ENCODE measurements at regions not wholly inside any gene's neighbourhood (a gene's known extent, or its start where the extent isn't known, plus 50 kb on each side); places are given as distances from the start of the nearest gene placed in this dataset.

DNA sequence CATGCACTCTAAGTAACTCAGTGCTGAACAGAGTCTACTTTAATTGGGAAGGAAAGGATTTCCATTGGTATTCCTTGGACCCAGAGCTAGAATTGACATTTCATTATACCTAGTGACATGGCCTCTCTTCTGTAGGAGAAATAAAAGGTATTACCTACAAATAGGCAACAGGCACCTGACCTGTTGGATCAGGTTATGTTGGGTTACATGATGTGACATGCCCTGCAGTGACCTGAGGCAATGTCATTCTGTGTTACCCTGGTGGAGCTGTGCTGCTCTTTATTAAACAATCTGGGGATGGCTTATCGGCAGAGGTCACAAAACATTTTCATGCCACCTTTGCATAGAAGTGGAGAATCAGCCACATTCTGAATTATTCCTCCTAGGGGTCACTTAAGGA is 427.7 kb downstream of the MDFIC start:
- no peaks in the 10 kb centered on the region for H3K9me3 ChIP-seq
- no peak overlapping the region for H3K4me3 ChIP-seq
- no peak overlapping the region for H3K27ac ChIP-seq
- H3K4me1 ChIP-seq (ENCODE audit: control insufficient read depth in 1 of 2, low read depth in 2 of 2): peaks cover 9 to 19% of the 10 kb centered on the region in 2 donors
- H3K36me3 ChIP-seq: no peaks in the 10 kb centered on the region
- H3K27me3 ChIP-seq (replicated peaks; ENCODE audit: insufficient read depth): no peaks in the 10 kb centered on the region
- TF ChIP-seq, protein P1, sequence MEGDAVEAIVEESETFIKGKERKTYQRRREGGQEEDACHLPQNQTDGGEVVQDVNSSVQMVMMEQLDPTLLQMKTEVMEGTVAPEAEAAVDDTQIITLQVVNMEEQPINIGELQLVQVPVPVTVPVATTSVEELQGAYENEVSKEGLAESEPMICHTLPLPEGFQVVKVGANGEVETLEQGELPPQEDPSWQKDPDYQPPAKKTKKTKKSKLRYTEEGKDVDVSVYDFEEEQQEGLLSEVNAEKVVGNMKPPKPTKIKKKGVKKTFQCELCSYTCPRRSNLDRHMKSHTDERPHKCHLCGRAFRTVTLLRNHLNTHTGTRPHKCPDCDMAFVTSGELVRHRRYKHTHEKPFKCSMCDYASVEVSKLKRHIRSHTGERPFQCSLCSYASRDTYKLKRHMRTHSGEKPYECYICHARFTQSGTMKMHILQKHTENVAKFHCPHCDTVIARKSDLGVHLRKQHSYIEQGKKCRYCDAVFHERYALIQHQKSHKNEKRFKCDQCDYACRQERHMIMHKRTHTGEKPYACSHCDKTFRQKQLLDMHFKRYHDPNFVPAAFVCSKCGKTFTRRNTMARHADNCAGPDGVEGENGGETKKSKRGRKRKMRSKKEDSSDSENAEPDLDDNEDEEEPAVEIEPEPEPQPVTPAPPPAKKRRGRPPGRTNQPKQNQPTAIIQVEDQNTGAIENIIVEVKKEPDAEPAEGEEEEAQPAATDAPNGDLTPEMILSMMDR (IDR thresholded peaks at IDR 0.05): no peak
- DNase-seq (ENCODE audit: low spot score) (no peak), ATAC-seq (ENCODE audit: insufficient number of reproducible peaks, low FRiP score, low read depth) (no peak)

- TF ChIP-seq, protein P1 (IDR thresholded peaks at IDR 0.05): no peak
- ATAC-seq (ENCODE audit: insufficient number of reproducible peaks, low FRiP score, low read depth) (no peak), DNase-seq (ENCODE audit: low spot score) (no peak)
- Histone ChIP-seq H3K4me1 (ENCODE audit: control insufficient read depth in 1 of 2, low read depth in 2 of 2) (peaks cover 9 to 19% of the 10 kb centered on the region in 2 donors), H3K36me3 (no peaks in the 10 kb centered on the region), H3K9me3 (no peaks in the 10 kb centered on the region), H3K27ac (no peak overlapping the region), H3K4me3 (no peak overlapping the region), H3K27me3 (replicated peaks; ENCODE audit: insufficient read depth) (no peaks in the 10 kb centered on the region)
These were observed 424.8 kb downstream of the MDFIC start for GRCh38 chr7:115346685-115347084.

GRCh38 chr7:115340828-115341227 is 418.9 kb downstream of the MDFIC start:
- TF ChIP-seq, protein P1 (IDR thresholded peaks at IDR 0.05): peak; percentile 29
- H3K4me3 ChIP-seq: no peak overlapping the region
- no peak overlapping the region for H3K27ac ChIP-seq
- no peaks in the 10 kb centered on the region for H3K27me3 ChIP-seq (replicated peaks; ENCODE audit: insufficient read depth)
- DNase-seq (ENCODE audit: low spot score): no peak
- no peaks in the 10 kb centered on the region for H3K4me1 ChIP-seq (ENCODE audit: control insufficient read depth in 1 of 2, low read depth in 2 of 2)
- no peaks in the 10 kb centered on the region for H3K9me3 ChIP-seq
- ATAC-seq (ENCODE audit: insufficient number of reproducible peaks, low FRiP score, low read depth): no peak
- H3K36me3 ChIP-seq: no peaks in the 10 kb centered on the region

- ATAC-seq (ENCODE audit: insufficient number of reproducible peaks, low FRiP score, low read depth) (no peak), DNase-seq (ENCODE audit: low spot score) (no peak)
- no peaks in the 10 kb centered on the region for H3K27me3 ChIP-seq (replicated peaks; ENCODE audit: insufficient read depth)
- H3K9me3 ChIP-seq: no peaks in the 10 kb centered on the region
- H3K27ac ChIP-seq: no peak overlapping the region
- H3K4me3 ChIP-seq: no peak overlapping the region
- H3K36me3 ChIP-seq: no peaks in the 10 kb centered on the region
- H3K4me1 ChIP-seq (ENCODE audit: control insufficient read depth in 1 of 2, low read depth in 2 of 2): no peaks in the 10 kb centered on the region
- TF ChIP-seq, protein P1 (IDR thresholded peaks at IDR 0.05): no peak
These were observed 416.1 kb downstream of the MDFIC start for GRCh38 chr7:115338016-115338415.

DNA sequence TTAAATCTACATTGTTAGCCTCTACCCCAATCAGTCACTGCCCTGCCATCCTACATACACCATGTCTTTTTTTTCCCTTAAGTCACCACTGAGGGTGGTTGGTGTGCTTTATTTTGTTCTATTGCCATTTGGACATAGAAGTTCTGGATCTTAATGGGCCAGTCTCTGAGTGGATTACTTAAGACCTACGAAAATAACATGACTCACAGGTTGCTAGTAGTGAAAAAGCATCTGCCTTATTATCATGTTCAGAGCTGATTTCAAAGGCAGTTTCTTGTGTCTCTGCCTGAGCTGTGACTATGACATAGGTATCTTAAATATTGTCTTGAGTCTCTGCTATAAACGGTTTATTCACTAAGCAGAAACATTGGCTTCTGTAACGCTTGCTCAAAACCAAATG is 410.8 kb downstream of the MDFIC start:
- TF ChIP-seq, protein P1 (IDR thresholded peaks at IDR 0.05): no peak
- Histone ChIP-seq H3K27me3 (replicated peaks; ENCODE audit: insufficient read depth) (no peaks in the 10 kb centered on the region), H3K36me3 (no peaks in the 10 kb centered on the region), H3K4me1 (ENCODE audit: control insufficient read depth in 1 of 2, low read depth in 2 of 2) (no peaks in the 10 kb centered on the region), H3K27ac (no peak overlapping the region), H3K9me3 (no peaks in the 10 kb centered on the region), H3K4me3 (no peak overlapping the region)
- ATAC-seq (ENCODE audit: insufficient number of reproducible peaks, low FRiP score, low read depth) (no peak), DNase-seq (ENCODE audit: low spot score) (no peak)

Measured in thoracic aorta (tissue), 2 donors.